ENCODE measurements at regions not wholly inside any gene's neighbourhood (a gene's known extent, or its start where the extent isn't known, plus 50 kb on each side); places are given as distances from the start of the nearest gene placed in this dataset.
"Not testable (repeated sequence)": the region's sequence is repeated elsewhere in the genome, so short reads cannot be mapped to it uniquely, and the experiment has no call there.

DNA sequence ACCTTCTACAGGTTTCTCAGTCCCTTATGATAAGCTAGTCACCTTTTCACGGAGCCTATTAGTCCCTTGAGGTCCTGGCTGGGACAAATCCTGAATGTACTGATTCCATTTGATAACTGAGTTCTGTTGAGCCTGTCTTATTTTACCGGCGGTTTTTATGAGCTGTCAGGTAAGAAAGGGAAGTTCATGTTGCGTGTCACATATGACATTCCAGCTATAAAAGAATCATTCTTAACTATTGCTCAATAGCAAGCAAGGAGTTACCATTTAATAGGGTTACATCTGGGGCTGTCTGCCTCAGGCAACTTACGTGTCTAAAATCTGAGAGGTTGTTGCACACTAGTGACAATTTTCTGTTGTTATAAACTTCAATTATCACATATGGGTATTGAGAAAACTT lies 394.6 kb downstream of the TECRL start:
- DNase-seq (ENCODE audit: low read depth in 3 of 3), result no peak

GRCh38 chr4:64001229-64001898 lies 407.9 kb downstream of the TECRL start:
- no peak for DNase-seq (ENCODE audit: low read depth in 3 of 3)

DNA sequence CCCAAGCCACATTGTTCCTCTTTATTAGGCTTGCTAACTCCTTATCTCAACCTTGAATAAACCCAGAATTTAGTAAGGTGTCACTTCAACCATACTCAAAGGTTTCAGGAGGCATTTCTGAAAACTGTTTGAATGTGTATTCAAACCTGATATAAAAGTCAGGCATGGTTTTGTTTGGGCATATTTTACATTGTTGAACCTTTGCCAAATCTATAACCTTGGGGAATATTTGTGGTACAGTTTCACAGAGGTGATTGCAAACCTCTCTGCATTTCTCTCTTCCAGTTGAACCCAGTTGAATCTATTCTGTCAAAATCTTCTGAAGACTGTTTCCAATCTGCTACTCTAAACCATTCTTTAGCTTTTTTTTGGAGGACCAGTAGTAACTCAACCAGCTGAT lies 409.0 kb downstream of the TECRL start:
- no peak for DNase-seq (ENCODE audit: low read depth in 3 of 3)

DNA sequence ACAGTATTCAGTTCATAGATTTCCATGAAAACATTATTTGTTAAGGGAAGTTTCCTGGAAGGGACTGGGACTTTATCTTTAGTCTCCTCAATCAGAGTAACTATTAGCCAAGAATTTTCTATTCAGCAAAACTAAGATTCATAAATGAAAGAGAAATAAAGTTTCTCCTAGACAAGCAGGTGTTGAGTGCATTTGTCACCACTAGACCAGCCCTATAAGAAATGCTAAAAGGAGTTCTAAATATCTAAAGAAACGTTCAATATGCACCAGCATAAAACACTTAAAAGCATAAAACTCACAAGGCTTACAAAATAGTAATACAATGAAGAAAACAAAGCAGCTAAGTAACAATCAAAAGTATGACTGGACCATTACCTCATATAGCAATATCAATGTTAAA lies 423.0 kb downstream of the TECRL start:
- DNase-seq (ENCODE audit: low read depth in 3 of 3), result no peak

DNA sequence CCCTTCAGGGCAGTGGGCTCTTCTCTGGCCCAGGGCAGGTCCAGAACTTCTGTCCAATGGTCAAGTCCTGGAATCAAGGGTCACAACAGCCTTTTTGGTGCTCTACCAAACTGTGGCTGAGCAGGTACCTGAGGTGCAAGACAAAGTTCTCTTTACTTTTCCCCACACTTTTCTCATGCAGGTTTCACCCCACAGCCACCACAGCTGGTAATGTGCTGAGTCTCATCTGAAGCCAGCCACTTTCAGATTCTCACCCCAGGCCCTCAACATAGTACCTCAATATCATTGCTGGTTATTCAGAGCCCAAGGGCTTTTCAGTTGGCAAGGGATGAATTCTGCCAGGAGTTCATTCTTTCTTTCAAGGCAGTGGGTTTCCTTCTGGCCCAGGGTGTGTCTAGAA lies 426.0 kb downstream of the TECRL start:
- no peak for DNase-seq (ENCODE audit: low read depth in 3 of 3)

DNA sequence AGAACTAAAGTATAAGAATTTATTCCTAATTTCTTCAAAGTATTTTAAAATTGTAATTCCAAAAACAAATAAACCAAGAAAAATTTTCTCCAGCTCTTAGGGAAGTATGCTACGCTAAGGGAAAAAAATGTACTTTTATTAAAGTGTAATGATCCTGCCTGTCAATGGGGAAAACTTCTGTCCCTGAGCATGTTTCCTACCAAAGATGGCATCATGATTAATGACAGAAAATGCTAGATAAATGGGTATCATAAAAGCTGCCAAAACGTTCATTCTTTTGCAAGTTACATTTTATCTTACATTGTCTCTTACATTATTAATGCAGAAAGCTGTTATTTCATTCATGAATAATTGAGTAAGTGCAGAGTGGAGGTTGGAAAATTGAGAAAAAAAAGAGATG lies 443.4 kb downstream of the TECRL start:
- no peak for DNase-seq (ENCODE audit: low read depth in 3 of 3)

GRCh38 chr4:63942706-63943286 lies 466.5 kb downstream of the TECRL start:
- not testable (repeated sequence) for DNase-seq (ENCODE audit: low read depth in 3 of 3)

DNA sequence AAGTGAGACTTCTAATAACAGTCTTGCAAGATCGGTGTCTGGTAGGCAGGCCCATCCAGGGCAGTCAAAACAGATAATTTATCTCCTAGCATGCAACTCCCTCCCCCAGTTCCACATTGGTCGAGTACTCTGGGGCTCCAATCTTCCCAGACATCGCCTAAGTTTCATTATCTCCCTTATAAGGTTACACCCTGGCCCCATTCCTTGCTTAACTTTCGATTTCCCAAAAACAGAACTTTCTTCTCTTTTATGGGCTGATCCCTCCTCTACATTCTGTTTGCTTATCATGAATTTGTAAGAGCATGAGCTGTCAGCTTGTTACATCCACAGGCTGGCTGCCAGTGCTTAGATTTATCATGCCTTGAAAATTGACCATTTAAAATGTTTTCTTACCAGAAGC lies 471.3 kb downstream of the TECRL start:
- DNase-seq (ENCODE audit: low read depth in 3 of 3), result no peak

GRCh38 chr4:63922146-63922545 lies 487.1 kb downstream of the TECRL start:
- no peak for DNase-seq (ENCODE audit: low read depth in 3 of 3)

- no peak for DNase-seq (ENCODE audit: low read depth in 3 of 3)
Observed at GRCh38 chr4:63921561-63921960, 487.7 kb downstream of the TECRL start.

GRCh38 chr4:63919636-63920365 lies 489.4 kb downstream of the TECRL start:
- DNase-seq (ENCODE audit: low read depth in 3 of 3), result no peak

DNA sequence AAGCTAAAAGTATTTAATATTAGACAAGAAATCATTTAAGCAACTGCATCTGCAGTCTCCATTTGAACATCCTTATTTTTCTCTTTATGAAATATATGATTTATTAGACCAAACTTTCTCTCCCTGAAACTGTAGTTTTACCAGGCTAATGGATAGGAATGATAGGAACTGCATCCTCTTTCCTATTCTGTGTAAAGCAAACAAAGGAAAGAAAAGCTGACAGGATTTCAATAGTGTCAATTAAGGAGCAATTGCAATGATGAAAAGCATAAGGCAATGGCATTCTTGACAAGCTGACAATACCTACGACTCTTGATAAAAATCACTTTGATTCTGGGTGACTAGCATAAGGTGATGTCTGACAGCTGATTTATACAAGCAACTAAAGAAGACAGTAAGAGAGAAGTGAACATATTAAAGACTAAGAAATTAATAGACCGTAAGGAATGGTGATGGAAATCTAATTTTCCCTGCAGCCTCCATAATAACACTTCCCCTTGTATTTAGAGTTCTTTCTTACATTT lies 502.5 kb downstream of the TECRL start:
- DNase-seq (ENCODE audit: low read depth in 3 of 3), result no peak

DNA sequence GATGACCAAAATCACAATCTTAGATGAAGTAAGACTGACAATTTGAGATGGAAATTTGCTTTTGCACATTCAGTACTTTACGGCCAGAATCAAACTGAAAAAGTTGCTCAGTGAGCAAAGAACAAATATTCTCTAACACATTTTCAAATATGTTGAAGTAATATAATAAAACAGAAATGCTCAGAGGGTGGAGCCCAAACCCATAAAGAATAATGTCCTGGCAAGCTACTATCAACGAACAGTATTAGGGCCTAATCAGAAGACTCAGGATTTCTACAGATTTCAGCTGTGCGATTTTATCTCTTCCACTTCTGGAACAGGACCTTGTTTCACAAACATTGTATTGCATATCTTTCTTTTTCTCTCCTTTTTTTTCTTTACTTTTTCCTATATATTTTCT lies 505.0 kb downstream of the TECRL start:
- DNase-seq (ENCODE audit: low read depth in 3 of 3), result no peak

DNA sequence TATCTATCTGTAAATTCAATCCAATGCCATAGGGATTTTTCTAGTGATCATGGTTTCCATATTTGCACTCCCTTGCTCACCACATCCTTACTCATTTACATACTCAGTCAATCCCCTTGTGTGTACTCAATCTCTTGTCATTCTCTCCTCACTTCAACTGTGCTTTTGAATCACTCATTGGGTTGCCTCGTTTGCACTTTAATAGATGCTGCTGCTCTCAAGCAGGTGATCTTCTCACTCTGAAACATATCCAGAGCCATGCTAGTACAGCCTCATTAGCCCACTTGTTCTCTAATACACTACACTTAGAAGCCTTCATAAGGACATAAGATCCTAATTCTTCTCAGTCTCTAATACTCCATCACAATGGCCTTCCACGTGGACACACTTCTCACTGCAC lies 507.9 kb downstream of the TECRL start:
- no peak for DNase-seq (ENCODE audit: low read depth in 3 of 3)

DNA sequence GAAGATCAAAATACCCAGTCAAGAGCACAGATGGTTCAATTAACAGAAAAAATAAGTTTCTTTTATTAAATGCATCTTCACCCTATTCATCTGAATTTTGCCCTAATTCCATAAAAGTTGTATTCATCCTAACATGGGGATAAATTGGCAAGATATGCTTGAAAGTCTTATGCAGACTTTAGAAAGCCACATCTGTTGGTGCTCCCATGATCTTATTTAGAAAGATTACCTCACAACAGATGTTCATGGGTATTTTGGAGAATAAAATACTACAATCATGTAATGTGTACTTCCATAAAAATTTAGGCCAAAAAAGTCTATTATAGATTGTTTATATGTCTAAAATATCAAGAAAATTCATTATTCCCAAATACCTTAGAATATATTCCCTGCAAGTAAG lies 510.3 kb downstream of the TECRL start:
- DNase-seq (ENCODE audit: low read depth in 3 of 3), result no peak

DNA sequence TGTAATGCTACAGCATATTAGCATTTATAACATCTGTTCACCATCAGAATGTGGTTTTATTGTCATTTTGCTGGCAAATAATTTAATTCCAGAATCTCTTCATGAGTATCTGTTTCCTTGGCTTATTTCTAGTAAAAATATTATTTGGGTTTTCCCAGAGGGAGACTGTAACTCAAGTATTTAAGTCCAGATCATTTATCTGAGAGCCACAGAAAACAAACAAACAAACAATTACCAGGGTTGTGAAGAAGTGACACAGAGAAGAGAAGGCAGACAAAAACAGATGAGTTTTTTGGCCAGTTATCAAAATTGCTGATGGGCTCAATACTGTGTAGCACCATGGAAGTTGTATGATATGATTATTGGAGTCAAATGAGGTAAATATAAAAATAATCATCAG lies 515.1 kb downstream of the TECRL start:
- DNase-seq (ENCODE audit: low read depth in 3 of 3), result no peak

GRCh38 chr4:63869370-63869769 lies 539.9 kb downstream of the TECRL start:
- DNase-seq (ENCODE audit: low read depth in 3 of 3), result no peak

GRCh38 chr4:63851496-63851895 lies 557.8 kb downstream of the TECRL start:
- DNase-seq (ENCODE audit: low read depth in 3 of 3), result no peak

- DNase-seq (ENCODE audit: low read depth in 3 of 3), result no peak
Observed at GRCh38 chr4:63841266-63841665, 568.0 kb downstream of the TECRL start.

DNA sequence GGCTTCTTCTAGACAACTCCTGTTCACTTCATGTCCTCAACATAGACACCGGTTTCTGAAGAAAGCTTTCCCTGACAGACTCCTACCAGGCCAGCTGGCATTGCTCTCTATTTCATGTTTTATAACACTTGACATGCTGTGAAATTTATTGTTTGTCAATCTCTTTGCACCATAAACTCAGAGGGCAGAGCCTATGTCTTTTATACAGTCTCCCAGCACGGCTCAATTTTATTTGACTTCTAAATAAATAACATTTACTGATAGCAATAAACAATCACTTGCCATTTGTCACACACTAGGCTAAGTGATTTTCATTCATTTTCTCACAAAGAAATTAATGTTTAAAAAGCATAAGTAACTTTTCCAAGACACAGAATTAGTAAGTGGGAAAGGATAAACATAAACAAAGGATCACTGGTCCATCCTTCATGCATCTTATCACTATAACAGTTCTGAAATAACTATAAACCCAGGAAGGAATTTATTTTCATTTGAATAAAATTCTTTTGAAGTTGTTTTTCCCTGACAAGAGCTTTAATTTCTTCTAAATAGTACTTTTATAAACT lies 577.6 kb downstream of the TECRL start:
- DNase-seq (ENCODE audit: low read depth in 3 of 3), result no peak

DNA sequence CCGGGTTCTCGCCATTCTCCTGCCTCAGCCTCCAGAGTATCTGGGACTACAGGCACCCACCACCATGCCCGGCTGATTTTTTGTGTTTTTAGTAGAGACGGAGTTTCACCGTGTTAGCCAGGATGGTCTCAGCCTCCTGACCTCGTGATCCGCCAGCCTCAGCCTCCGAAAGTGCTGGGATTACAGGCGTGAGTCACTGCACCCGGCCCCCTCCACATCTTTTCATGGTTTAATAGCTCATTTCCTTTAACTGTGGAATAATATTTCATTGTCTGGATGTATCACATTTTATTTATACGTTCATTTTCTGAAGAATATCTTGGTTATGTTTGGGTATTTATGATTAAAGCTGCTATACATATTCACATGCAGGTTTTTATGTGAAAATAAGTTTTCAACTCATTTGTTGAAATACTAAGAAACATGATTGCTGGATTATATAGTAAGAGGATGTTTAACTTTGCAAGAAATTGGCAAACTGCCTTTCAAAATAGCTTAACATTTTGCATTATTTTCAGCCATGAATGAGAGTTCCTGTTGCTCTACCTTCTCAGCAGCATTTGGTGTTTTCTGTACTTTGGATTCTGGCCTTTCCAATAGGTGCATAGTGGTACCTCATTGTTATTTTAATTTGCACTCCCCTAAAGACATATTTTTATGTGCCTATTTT lies 591.9 kb downstream of the TECRL start:
- DNase-seq (ENCODE audit: low read depth in 3 of 3), result no peak

Data from stimulated activated CD4-positive, alpha-beta T cell treated with anti-CD3 and anti-CD28 coated beads, TNF-alpha, amount 100 ng/mL, for 24 hours (primary cell).